Effector memory CD4-positive, alpha-beta T cell (primary cell): ENCODE measurements at regions not wholly inside any gene's neighbourhood (a gene's known extent, or its start where the extent isn't known, plus 50 kb on each side); places are given as distances from the start of the nearest gene placed in this dataset.

ENCODE experiments used
- DNase-seq, 3 donors: peaks; one replicate each; pipeline ENCODE4 v3.0.0-alpha.2; 2020
- H3K27ac ChIP-seq: 2 replicates; pipeline ENCODE4 v1.7.0; 2013; ENCODE audit warnings: mild to moderate bottlenecking, low read length, moderate library complexity; ENCODE audit not compliant: insufficient read depth, poor library complexity, severe bottlenecking
- H3K27me3 ChIP-seq: replicated peaks from 2 replicates; pipeline ENCODE4 v1.7.0; 2013; ENCODE audit warnings: mild to moderate bottlenecking, low read length; ENCODE audit not compliant: insufficient read depth, control insufficient read depth, poor library complexity, severe bottlenecking
- H3K36me3 ChIP-seq: 2 replicates; pipeline ENCODE4 v1.7.0; 2013; ENCODE audit warnings: mild to moderate bottlenecking, low read length, moderate library complexity; ENCODE audit not compliant: control insufficient read depth, insufficient read depth
- H3K4me1 ChIP-seq: 2 replicates; pipeline ENCODE4 v1.7.0; 2013; ENCODE audit warnings: low read length, mild to moderate bottlenecking; ENCODE audit not compliant: control insufficient read depth, insufficient read depth, poor library complexity, severe bottlenecking
- H3K4me3 ChIP-seq: 2 replicates; pipeline ENCODE4 v1.7.0; 2013; ENCODE audit warnings: low read length, low read depth, mild to moderate bottlenecking; ENCODE audit not compliant: insufficient read depth, poor library complexity, severe bottlenecking
- H3K9me3 ChIP-seq: 2 replicates; pipeline ENCODE4 v1.7.0; 2013; ENCODE audit warnings: mild to moderate bottlenecking, low read length, moderate library complexity; ENCODE audit not compliant: control insufficient read depth

GRCh38 chr1:181344091-181344490 lies 139.2 kb upstream of the CACNA1E start:
- Histone ChIP-seq H3K27ac (no peak overlapping the region), H3K4me3 (no peak overlapping the region), H3K4me1 (no peaks in the 10 kb centered on the region), H3K9me3 (no peaks in the 10 kb centered on the region), H3K36me3 (no peaks in the 10 kb centered on the region), H3K27me3 (no peaks in the 10 kb centered on the region)
- no peak for DNase-seq

- Histone ChIP-seq H3K27ac (no peak overlapping the region), H3K4me3 (no peak overlapping the region), H3K27me3 (no peaks in the 10 kb centered on the region), H3K36me3 (no peaks in the 10 kb centered on the region), H3K9me3 (no peaks in the 10 kb centered on the region), H3K4me1 (no peaks in the 10 kb centered on the region)
- DNase-seq = no peak
Observed at GRCh38 chr1:181345146-181345545, 138.2 kb upstream of the CACNA1E start.

GRCh38 chr1:181347495-181348390 lies 135.6 kb upstream of the CACNA1E start:
- Histone ChIP-seq H3K4me3 (no peak overlapping the region), H3K36me3 (no peaks in the 10 kb centered on the region), H3K27me3 (no peaks in the 10 kb centered on the region), H3K4me1 (no peaks in the 10 kb centered on the region), H3K9me3 (no peaks in the 10 kb centered on the region), H3K27ac (no peak overlapping the region)
- DNase-seq = no peak

GRCh38 chr1:181349512-181349911 lies 133.8 kb upstream of the CACNA1E start:
- DNase-seq = no peak
- H3K9me3 ChIP-seq = no peaks in the 10 kb centered on the region
- H3K36me3 ChIP-seq = no peaks in the 10 kb centered on the region
- no peaks in the 10 kb centered on the region for H3K27me3 ChIP-seq
- no peak overlapping the region for H3K27ac ChIP-seq
- H3K4me3 ChIP-seq = no peak overlapping the region
- no peaks in the 10 kb centered on the region for H3K4me1 ChIP-seq

GRCh38 chr1:181350131-181350530 lies 133.2 kb upstream of the CACNA1E start:
- Histone ChIP-seq H3K36me3 (no peaks in the 10 kb centered on the region), H3K4me1 (no peaks in the 10 kb centered on the region), H3K9me3 (no peaks in the 10 kb centered on the region), H3K4me3 (no peak overlapping the region), H3K27ac (no peak overlapping the region), H3K27me3 (no peaks in the 10 kb centered on the region)
- DNase-seq = no peak

GRCh38 chr1:181351740-181352139 lies 131.6 kb upstream of the CACNA1E start:
- H3K9me3 ChIP-seq = no peaks in the 10 kb centered on the region
- no peak overlapping the region for H3K4me3 ChIP-seq
- no peaks in the 10 kb centered on the region for H3K4me1 ChIP-seq
- no peaks in the 10 kb centered on the region for H3K27me3 ChIP-seq
- H3K27ac ChIP-seq = no peak overlapping the region
- H3K36me3 ChIP-seq = no peaks in the 10 kb centered on the region
- DNase-seq = no peak

GRCh38 chr1:181352695-181353094 lies 130.6 kb upstream of the CACNA1E start:
- no peaks in the 10 kb centered on the region for H3K36me3 ChIP-seq
- no peaks in the 10 kb centered on the region for H3K4me1 ChIP-seq
- no peak overlapping the region for H3K4me3 ChIP-seq
- DNase-seq = no peak
- no peaks in the 10 kb centered on the region for H3K9me3 ChIP-seq
- no peak overlapping the region for H3K27ac ChIP-seq
- no peaks in the 10 kb centered on the region for H3K27me3 ChIP-seq

GRCh38 chr1:181353526-181353925 lies 129.8 kb upstream of the CACNA1E start:
- Histone ChIP-seq H3K9me3 (no peaks in the 10 kb centered on the region), H3K27me3 (no peaks in the 10 kb centered on the region), H3K4me3 (no peak overlapping the region), H3K4me1 (no peaks in the 10 kb centered on the region), H3K36me3 (no peaks in the 10 kb centered on the region), H3K27ac (no peak overlapping the region)
- DNase-seq = no peak

- Histone ChIP-seq H3K36me3 (no peaks in the 10 kb centered on the region), H3K4me1 (no peaks in the 10 kb centered on the region), H3K27ac (no peak overlapping the region), H3K27me3 (no peaks in the 10 kb centered on the region), H3K9me3 (no peaks in the 10 kb centered on the region), H3K4me3 (no peak overlapping the region)
- DNase-seq = no peak
Observed at GRCh38 chr1:181354865-181355264, 128.5 kb upstream of the CACNA1E start.

- H3K27ac ChIP-seq = no peak overlapping the region
- no peaks in the 10 kb centered on the region for H3K9me3 ChIP-seq
- H3K4me3 ChIP-seq = no peak overlapping the region
- H3K36me3 ChIP-seq = no peaks in the 10 kb centered on the region
- H3K27me3 ChIP-seq = no peaks in the 10 kb centered on the region
- no peaks in the 10 kb centered on the region for H3K4me1 ChIP-seq
- no peak for DNase-seq
Observed at GRCh38 chr1:181356505-181357340, 126.6 kb upstream of the CACNA1E start.
